ENCODE measurements at regions not wholly inside any gene's neighbourhood (a gene's known extent, or its start where the extent isn't known, plus 50 kb on each side); places are given as distances from the start of the nearest gene placed in this dataset.
"Not testable (repeated sequence)": the region's sequence is repeated elsewhere in the genome, so short reads cannot be mapped to it uniquely, and the experiment has no call there.

DNA sequence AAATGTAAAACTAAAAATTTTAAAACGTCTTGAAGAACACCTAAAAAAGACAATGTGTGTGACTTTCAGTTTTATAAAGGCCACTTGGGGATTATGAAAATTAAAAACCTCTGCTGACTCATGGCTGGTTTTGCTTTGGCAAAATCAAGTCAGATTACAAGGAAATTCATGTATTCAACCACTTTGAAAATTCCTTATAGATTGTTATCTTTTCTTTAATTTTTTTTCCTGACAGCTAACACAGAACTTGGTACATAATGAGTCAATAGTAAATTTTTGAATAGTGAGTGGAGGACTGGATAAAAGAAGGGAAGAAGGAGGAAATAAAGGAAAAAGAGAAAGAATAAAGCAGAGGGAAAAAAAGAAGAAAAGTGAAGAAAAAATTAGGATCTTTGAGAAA is 1774.7 kb upstream of the ACO1 start:
- no peak for DNase-seq

- DNase-seq: not testable (repeated sequence)
These were observed 1767.7 kb upstream of the ACO1 start for GRCh38 chr9:30616782-30617181.

DNA sequence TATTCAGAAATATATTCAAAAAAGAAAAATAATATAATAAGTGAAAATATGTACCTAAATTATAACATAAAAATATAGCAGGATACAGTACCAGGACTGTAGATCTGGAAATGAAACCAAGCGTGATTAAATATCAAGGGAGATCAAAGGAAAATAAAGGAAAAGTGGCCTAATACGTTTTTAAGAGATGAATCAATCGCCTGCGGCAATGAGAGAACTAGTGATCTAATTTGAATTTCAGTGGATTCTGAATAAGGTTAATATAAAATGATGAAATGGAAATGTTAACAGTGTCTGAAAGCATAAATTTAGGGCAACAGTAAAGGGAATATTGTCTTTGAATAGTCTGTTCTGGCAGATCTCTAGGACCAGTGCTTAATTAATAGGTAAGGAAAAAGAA is 1761.9 kb upstream of the ACO1 start:
- no peak for DNase-seq

DNA sequence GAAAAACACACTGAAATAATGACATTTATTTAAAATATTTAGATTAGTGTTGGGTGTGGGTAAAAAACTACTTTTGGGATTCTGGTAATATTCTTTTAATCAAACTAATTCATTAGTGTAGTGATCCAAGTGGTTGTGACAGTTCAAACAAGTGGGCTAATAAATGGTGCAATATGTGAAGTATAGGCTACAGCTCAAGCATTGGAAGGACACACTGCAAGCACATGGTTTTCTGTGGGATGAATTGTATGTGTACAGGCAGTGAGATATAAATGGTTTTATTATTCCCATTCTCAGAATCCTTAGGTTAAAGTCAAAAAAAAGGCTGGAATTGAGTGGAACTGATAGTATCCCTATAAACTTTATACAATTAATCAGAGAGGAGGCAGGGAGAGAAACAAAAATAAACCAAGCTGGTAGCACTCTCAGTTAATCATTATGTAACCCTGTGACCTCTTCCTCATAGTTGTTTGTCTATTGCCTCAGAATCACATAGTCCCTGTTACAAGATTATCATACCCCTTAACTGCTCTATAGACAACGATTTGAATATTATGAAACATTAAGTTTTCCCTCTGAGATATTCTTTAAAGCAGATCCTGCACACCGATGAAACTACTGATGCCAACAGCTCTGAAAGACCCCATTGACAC is 1755.4 kb upstream of the ACO1 start:
- no peak for DNase-seq

DNA sequence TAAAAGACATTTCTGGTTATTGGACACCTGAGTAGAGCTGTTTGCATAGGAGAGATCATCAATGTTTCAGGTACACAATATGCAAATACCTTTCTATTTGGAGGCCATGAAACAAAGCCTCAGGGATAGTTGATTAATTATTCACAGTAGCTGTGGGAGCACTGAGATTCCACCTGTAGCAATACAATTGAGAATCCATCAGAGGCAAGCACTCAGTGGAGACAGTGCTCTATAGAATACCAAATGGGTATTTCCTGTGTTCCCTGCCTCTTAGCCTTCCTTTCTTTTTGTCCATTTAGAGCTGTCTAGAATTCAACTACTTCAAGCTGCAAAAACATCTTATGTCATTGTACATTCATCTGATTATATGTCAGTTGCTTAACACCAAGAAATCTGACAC is 1754.0 kb upstream of the ACO1 start:
- DNase-seq: no peak

DNA sequence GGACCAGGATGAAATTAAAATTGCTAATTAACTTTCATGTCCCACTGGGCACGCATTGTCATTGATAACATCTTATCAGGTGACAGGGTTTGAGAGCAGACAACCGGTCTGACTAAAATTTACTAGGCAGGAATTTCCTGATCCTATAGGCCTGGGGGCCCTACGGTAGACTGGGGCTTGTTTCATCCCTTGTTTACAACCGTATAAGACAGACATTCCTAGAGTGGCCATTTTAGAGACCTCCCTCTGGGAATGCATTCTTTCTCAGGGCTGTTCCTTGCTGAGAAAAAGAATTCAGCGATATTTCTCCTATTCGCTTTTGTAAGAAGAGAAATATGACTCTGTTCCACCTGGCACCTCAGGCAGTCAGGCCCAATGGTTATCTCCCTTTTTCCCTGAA is 1737.8 kb upstream of the ACO1 start:
- DNase-seq: not testable (repeated sequence)

DNA sequence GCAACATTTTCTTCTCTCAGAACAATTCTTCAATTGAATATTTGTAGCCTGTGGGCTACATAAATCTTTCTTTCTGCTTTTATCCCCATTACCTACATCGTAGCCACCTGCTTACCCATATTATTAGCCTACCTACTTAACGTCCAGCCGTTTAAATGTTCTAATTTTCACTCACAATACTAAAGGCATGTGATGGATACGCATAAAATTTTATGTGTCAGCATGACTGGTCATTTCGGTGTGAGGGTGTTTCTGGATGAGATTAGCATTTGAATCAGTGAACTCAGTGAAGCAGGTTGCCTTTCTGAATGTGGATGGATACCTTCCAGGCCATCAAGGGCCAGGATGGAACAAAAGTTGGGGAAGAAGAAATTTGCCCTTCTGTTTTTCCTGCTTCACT is 1722.5 kb upstream of the ACO1 start:
- DNase-seq: no peak

DNA sequence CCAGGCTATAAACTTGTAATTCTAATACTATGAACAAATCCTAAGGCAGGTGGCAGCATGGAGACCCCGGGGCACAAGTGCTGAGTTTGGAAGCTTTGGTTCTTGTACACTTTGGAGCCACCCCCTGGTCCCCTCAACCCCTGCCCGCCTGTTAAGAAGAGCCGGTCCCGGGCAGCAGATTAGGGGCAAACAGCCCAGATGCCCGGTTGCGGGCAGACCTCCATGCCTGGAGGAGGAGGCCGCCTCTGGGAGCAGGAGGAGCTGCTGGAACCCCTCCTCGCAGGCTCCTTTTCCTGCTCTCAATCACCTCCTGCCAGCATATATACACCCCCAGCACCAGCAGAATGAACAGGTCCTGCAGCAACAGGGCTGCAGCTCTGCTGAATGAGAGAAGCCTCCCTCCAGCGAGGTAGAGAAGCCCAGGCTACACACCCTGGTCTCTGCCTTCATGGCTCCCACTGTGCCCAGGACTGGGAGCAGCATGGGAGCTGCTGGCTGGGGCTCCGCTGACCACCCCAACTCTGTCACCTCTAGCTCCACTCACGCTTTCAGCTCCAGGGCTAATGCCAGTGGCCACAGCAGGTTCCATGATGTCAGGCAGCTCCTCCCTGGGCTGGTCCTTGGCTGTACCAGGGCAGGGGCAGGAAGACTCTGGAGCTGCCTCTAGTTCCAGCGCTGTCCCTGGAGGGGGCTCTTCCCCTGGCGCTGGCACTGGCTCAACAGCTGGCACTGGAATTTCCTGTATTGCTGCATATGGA is 1713.5 kb upstream of the ACO1 start:
- no peak for DNase-seq

GRCh38 chr9:30673132-30673531 is 1711.3 kb upstream of the ACO1 start:
- DNase-seq: no peak

DNA sequence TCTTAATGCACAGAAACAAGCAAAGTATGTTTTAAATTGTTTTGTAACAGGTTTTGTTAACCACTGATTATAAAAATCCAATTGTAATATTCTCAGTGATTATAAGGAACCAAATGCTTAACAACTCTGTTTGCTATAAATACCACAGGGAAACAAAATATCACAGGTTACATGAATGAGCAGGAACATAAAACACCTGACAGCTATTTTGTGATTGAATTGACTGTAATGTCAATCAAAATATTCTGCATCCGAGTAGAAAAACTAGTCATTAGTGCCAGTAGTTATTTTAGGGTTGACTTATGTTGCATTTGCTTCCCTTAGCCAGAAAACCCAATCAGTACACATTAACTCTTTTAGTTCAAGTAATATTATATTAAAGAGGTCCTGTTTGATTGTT is 1707.8 kb upstream of the ACO1 start:
- no peak for DNase-seq

DNA sequence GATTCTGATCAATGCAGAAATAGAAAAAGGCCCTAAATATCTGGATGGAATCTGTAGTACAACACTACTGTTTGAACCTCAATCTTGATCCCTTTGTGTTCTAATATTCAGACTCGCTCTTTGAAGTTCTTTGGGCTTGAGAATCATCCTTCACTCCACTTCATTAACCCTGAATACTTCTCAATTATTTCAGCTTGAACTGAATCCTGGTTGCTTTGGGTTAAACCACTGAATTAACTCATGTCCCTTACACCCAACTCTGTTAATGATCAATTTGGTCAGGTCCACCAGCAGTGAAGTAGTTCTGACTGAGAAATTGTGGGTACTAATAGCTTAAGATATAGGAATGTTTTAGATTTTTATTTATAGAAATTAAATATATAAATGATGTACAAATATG is 1707.2 kb upstream of the ACO1 start:
- no peak for DNase-seq

GRCh38 chr9:30688801-30689200 is 1695.6 kb upstream of the ACO1 start:
- no peak for DNase-seq

DNA sequence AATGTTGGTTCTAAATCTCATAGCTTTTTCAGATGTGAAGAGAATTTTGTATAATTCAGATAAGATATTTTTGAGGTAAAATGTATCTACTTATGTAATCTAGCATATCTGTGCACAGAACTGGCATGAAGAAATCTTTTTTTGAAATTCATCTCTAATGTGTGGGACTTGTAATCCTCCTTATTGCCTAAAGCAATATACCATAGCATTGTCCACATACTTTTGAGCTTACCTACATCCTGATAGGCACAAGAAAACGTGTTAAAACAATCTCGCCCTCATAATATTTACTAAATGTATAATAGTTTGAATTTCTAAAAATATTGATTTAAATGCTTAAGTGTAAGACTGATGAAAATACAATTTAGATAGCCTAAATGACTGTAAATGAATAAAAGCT is 1686.5 kb upstream of the ACO1 start:
- no peak for DNase-seq

GRCh38 chr9:30711591-30711990 is 1672.9 kb upstream of the ACO1 start:
- no peak for DNase-seq

GRCh38 chr9:30713243-30713642 is 1671.2 kb upstream of the ACO1 start:
- no peak for DNase-seq

GRCh38 chr9:30714389-30714788 is 1670.1 kb upstream of the ACO1 start:
- DNase-seq: no peak

DNA sequence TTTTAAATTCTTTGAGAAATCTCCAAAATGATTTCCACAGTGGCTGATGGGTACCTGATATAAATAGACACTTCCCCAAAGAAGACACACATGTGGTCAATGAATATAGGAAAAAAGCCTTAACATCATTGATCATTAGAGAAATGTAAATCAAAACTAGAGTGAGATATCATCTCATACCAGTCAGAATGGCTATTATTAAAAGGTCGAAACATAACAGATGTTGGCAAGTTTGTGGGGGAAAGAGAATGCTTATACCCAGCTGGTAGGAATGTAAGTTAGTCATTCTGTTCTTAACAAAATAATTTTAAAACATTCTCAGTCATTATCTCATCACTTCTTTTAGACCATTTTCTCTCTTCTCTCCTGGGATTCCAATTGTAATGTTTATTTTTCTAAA is 1666.0 kb upstream of the ACO1 start:
- no peak for DNase-seq

DNA sequence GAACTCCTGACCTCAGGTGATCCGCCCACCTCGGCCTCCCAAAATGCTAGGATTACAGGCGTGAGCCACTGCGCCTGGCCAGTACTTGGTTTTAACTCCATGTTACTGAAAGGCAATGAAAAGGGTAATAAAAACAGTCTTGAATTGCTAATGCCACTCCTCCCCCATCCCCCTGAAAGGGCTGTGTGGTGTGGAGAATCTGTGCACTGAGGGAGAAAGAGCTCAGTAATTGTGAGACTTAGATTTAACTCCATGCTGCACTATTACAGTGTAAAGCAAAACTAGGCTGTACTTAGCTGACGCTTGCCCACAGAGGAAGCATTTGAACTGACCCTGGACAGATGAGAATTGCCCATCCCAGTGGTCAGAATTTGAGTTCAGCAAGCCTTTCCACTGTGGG is 1662.4 kb upstream of the ACO1 start:
- no peak for DNase-seq

- no peak for DNase-seq
These were observed 1660.8 kb upstream of the ACO1 start for GRCh38 chr9:30723656-30724055.

DNA sequence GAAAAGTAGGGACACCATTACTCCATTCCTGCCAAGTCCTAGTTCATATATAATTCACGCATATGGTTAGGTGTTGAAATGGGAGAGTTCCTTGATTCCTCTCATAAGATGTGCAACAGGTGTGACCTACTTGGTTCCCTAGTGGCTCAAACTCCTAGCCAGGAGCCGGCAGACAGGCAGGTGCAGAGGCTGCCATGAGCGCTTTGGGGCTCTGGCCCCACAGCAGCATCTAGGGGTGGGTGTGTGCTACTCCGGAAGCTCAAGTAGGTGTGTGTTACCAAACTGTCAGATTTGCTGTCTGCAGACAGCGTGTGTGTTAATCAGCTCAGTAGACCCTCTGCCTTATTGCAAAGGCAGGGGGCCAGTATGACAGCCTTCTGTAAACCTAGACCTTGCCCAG is 1652.4 kb upstream of the ACO1 start:
- no peak for DNase-seq

GRCh38 chr9:30744871-30745270 is 1639.6 kb upstream of the ACO1 start:
- DNase-seq: no peak

DNA sequence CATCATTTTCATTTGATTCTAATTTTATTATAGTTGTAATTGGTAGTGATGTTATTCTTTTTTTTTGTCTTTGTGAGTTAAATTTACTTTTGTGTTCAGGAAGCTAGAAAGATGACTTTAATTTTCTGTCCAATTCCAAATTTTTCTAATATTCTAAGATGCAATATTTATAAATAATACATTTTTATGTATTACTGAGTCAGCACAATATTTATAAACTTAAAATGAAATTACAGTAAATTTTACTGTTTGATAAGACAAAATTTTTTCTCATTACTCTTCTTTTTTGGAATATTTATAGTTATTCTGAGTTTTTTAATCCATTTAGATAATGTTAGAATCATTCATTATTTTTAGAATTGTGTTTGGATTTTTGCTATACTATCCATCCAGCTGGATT is 1637.9 kb upstream of the ACO1 start:
- no peak for DNase-seq

GRCh38 chr9:30757723-30758122 is 1626.7 kb upstream of the ACO1 start:
- DNase-seq: no peak

DNA sequence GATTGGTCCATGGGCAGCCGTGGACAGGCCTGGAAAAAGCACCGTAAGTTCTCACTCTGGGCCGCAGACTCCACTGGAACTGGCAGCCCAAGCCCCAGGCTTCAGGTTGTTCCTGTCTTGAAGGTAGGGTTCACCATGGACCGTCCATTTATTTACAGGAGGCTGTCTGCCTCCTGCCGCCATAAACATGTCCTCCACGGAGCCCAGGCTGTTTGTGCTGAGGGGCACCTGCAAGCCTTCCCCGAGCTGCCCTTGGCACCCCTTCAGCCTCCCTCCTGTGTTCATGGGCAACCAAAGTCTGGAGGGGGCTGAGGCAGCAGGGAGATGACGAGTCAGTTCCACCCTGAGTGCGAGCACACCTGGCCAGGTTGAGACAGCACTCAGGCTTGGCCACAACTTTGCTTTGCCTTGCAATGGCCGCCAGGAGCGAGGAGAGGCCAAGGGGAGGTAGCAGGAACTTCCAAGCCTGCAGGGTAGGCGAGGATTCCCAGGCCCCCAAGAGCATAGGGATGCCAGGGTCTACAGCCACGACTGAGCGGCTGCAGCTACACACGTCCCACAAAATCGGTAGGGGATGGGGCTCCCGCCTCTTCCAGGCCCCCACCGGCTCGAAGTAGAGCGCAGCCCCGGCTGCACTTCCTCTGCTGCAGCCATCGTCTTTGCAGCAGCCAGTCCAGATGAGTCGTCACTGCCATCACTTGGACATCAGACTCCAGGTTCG is 1625.6 kb upstream of the ACO1 start:
- no peak for DNase-seq
